BE2C (cell line): ENCODE measurements at regions not wholly inside any gene's neighbourhood (a gene's known extent, or its start where the extent isn't known, plus 50 kb on each side); places are given as distances from the start of the nearest gene placed in this dataset.

Experiments
- DNase-seq: peaks from one replicate; pipeline ENCODE4 v3.0.0-alpha.2; 2020
- H3K27me3 ChIP-seq: fragments of 250-450 bp; sonication (Bioruptor Pico); 2 replicates; pipeline ENCODE4 v1.5.1; 2020; ENCODE audit warnings: mild to moderate bottlenecking
- H3K36me3 ChIP-seq: fragments of 250-450 bp; sonication (Bioruptor Pico); 2 replicates; pipeline ENCODE4 v1.5.1; 2020; ENCODE audit warnings: mild to moderate bottlenecking
- H3K4me1 ChIP-seq: fragments of 250-450 bp; sonication (Bioruptor Pico); 2 replicates; pipeline ENCODE4 v1.5.1; 2020
- H3K4me3 ChIP-seq: 2 replicates; pipeline ENCODE4 v1.5.1; 2011; ENCODE audit warnings: low read depth, low read length
- H3K9me3 ChIP-seq: fragments of 250-450 bp; sonication (Bioruptor Pico); 2 replicates; pipeline ENCODE4 v1.5.1; 2020
- CTCF ChIP-seq: IDR thresholded peaks from 2 replicates; pipeline ENCODE4 v1.5.1; 2012; ENCODE audit warnings: mild to moderate bottlenecking, low read depth, low read length

GRCh38 chr2:220877491-220877890, 694.6 kb downstream of the EPHA4 start:
- no peaks in the 10 kb centered on the region for H3K36me3 ChIP-seq
- no peaks in the 10 kb centered on the region for H3K9me3 ChIP-seq
- H3K4me1 ChIP-seq: no peaks in the 10 kb centered on the region
- no peak for DNase-seq
- TF ChIP-seq CTCF: no peak
- no peaks in the 10 kb centered on the region for H3K27me3 ChIP-seq
- no peak overlapping the region for H3K4me3 ChIP-seq

GRCh38 chr2:220877897-220878296, 694.2 kb downstream of the EPHA4 start:
- TF ChIP-seq CTCF: no peak
- H3K9me3 ChIP-seq: no peaks in the 10 kb centered on the region

GRCh38 chr2:220880623-220881596, 691.2 kb downstream of the EPHA4 start:
- no peaks in the 10 kb centered on the region for H3K9me3 ChIP-seq
- no peaks in the 10 kb centered on the region for H3K27me3 ChIP-seq
- TF ChIP-seq CTCF: no peak
- no peaks in the 10 kb centered on the region for H3K36me3 ChIP-seq
- no peak for DNase-seq
- H3K4me3 ChIP-seq: no peak overlapping the region
- H3K4me1 ChIP-seq: no peaks in the 10 kb centered on the region

More at GRCh38 chr2:220877897-220878296, 694.2 kb downstream of the EPHA4 start:
- Histone ChIP-seq H3K27me3 (no peaks in the 10 kb centered on the region), H3K36me3 (no peaks in the 10 kb centered on the region), H3K4me3 (no peak overlapping the region), H3K4me1 (no peaks in the 10 kb centered on the region)
- DNase-seq: no peak

GRCh38 chr2:220882507-220882906, 689.6 kb downstream of the EPHA4 start:
- Histone ChIP-seq H3K36me3 (no peaks in the 10 kb centered on the region), H3K4me3 (no peak overlapping the region), H3K4me1 (no peaks in the 10 kb centered on the region), H3K27me3 (no peaks in the 10 kb centered on the region), H3K9me3 (no peaks in the 10 kb centered on the region)
- no peak for TF ChIP-seq CTCF
- DNase-seq: no peak

- H3K9me3 ChIP-seq: no peaks in the 10 kb centered on the region
- no peaks in the 10 kb centered on the region for H3K36me3 ChIP-seq
- H3K27me3 ChIP-seq: no peaks in the 10 kb centered on the region
- no peak for DNase-seq
- TF ChIP-seq CTCF: no peak
- H3K4me1 ChIP-seq: no peaks in the 10 kb centered on the region
- no peak overlapping the region for H3K4me3 ChIP-seq
Observed at GRCh38 chr2:220885593-220885992, 686.5 kb downstream of the EPHA4 start.

- no peak for TF ChIP-seq CTCF
- Histone ChIP-seq H3K9me3 (no peaks in the 10 kb centered on the region), H3K27me3 (no peaks in the 10 kb centered on the region), H3K36me3 (no peaks in the 10 kb centered on the region), H3K4me3 (no peak overlapping the region), H3K4me1 (no peaks in the 10 kb centered on the region)
- DNase-seq: no peak
Observed at GRCh38 chr2:220887271-220887870, 684.7 kb downstream of the EPHA4 start.
